Hepatocyte (in vitro differentiated cells): ENCODE measurements at regions not wholly inside any gene's neighbourhood (a gene's known extent, or its start where the extent isn't known, plus 50 kb on each side); places are given as distances from the start of the nearest gene placed in this dataset.

Source experiments
- EZH2 ChIP-seq: fragments of 200-600 bp; sonication (generic); IDR thresholded peaks from 2 replicates; pipeline ENCODE4 v1.6.1; 2016; ENCODE audit warnings: antibody characterized with exemption, mild to moderate bottlenecking, borderline replicate concordance
- EZH2phosphoT487 ChIP-seq: fragments of 200-600 bp; sonication (generic); IDR thresholded peaks from one replicate; pipeline ENCODE4 v1.6.1; 2018; ENCODE audit warnings: antibody characterized with exemption, mild to moderate bottlenecking, low read depth, moderate library complexity; ENCODE audit not compliant: unreplicated experiment, severe bottlenecking
- TF ChIP-seq, protein P1 (sequence below): fragments of 200-600 bp; sonication (generic); IDR thresholded peaks from 2 replicates; pipeline ENCODE4 v1.5.1; 2016; ENCODE audit warnings: antibody characterized with exemption, mild to moderate bottlenecking; ENCODE audit not compliant: poor library complexity

DNA sequence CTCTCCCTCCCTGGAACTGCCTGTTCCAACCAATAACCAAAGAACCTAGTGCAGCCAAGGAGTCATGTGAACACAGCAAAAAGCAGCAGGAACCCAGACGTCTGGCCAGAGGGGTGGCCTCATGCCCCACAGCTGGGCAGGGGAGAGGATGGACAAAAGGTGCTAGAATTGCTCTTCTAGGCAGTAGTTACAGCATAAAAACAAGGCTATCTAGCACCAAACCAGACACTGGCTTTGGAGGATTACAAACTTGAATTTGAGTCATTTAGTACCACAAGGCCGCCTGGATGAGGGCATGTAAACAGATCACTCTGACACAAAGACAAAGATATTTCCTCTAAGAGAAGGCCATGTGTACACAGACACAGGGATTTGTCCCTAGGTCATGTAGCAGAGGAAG, 423.3 kb upstream of the MAF start:
- TF ChIP-seq, protein P1, sequence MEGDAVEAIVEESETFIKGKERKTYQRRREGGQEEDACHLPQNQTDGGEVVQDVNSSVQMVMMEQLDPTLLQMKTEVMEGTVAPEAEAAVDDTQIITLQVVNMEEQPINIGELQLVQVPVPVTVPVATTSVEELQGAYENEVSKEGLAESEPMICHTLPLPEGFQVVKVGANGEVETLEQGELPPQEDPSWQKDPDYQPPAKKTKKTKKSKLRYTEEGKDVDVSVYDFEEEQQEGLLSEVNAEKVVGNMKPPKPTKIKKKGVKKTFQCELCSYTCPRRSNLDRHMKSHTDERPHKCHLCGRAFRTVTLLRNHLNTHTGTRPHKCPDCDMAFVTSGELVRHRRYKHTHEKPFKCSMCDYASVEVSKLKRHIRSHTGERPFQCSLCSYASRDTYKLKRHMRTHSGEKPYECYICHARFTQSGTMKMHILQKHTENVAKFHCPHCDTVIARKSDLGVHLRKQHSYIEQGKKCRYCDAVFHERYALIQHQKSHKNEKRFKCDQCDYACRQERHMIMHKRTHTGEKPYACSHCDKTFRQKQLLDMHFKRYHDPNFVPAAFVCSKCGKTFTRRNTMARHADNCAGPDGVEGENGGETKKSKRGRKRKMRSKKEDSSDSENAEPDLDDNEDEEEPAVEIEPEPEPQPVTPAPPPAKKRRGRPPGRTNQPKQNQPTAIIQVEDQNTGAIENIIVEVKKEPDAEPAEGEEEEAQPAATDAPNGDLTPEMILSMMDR: no peak
- no peak for TF ChIP-seq EZH2phosphoT487
- no peak for TF ChIP-seq EZH2
